Neuronal stem cell (in vitro differentiated cells): ENCODE measurements at regions not wholly inside any gene's neighbourhood (a gene's known extent, or its start where the extent isn't known, plus 50 kb on each side); places are given as distances from the start of the nearest gene placed in this dataset.

Source experiments
- DNase-seq: peaks from one replicate; pipeline ENCODE4 v3.0.0-alpha.2; 2013; ENCODE audit warnings: low spot score
- H2AFZ ChIP-seq: one replicate; pipeline ENCODE4 v1.6.1; 2013; ENCODE audit warnings: mild to moderate bottlenecking, low read length, inconsistent platforms
- H2AK5ac ChIP-seq: 2 replicates; pipeline ENCODE4 v1.6.1; 2013; ENCODE audit warnings: low read depth, mild to moderate bottlenecking, inconsistent platforms, low read length, moderate library complexity, mixed read lengths
- H2BK120ac ChIP-seq: 2 replicates; pipeline ENCODE4 v1.6.1; 2013; ENCODE audit warnings: low read depth, mild to moderate bottlenecking, inconsistent platforms, low read length, moderate library complexity, mixed read lengths
- H2BK12ac ChIP-seq: one replicate; pipeline ENCODE4 v1.6.1; 2013; ENCODE audit warnings: low read length, inconsistent platforms
- H2BK15ac ChIP-seq: 2 replicates; pipeline ENCODE4 v1.6.1; 2013; ENCODE audit warnings: mild to moderate bottlenecking, low read length, inconsistent platforms, mixed read lengths
- H2BK5ac ChIP-seq: one replicate; pipeline ENCODE4 v1.6.1; 2013; ENCODE audit warnings: inconsistent platforms, mild to moderate bottlenecking, low read length, moderate library complexity
- H3K14ac ChIP-seq: one replicate; pipeline ENCODE4 v1.6.1; 2013; ENCODE audit warnings: low read length, inconsistent platforms
- H3K18ac ChIP-seq: 2 replicates; pipeline ENCODE4 v1.6.1; 2013; ENCODE audit warnings: low read length, inconsistent platforms
- H3K23ac ChIP-seq: 2 replicates; pipeline ENCODE4 v1.6.1; 2013; ENCODE audit warnings: low read depth, mild to moderate bottlenecking, mixed read lengths, low read length, inconsistent platforms; ENCODE audit not compliant: poor library complexity
- H3K27ac ChIP-seq: replicated peaks from 3 replicates; pipeline ENCODE4 v1.5.1; 2013; ENCODE audit warnings: low read length, inconsistent platforms
- H3K27me3 ChIP-seq, 3 experiments: 2 replicates each; pipeline ENCODE4 v1.6.1; 2013; ENCODE audit warnings: low read length in 3 of 3, mild to moderate bottlenecking in 2 of 3, inconsistent platforms in 1 of 3, low read depth in 1 of 3, mixed read lengths in 1 of 3, moderate library complexity in 1 of 3; ENCODE audit not compliant: control insufficient read depth in 3 of 3, insufficient read depth in 3 of 3
- H3K36me3 ChIP-seq, 2 donors: replicated peaks in 1 of 2; 2 replicates each; pipeline ENCODE4 v1.6.1; 2013; ENCODE audit warnings: low read length in 2 of 2; ENCODE audit not compliant: control insufficient read depth in 2 of 2, insufficient read depth in 2 of 2
- H3K4ac ChIP-seq: 2 replicates; pipeline ENCODE4 v1.6.1; 2013; ENCODE audit warnings: inconsistent platforms, mild to moderate bottlenecking, low read length, moderate library complexity
- H3K4me1 ChIP-seq, 2 donors: 1 replicate in 1 of 2; 2 replicates in 1 of 2; pipeline ENCODE4 v1.6.1; 2013; ENCODE audit warnings: low read length in 2 of 2, low read depth in 1 of 2; ENCODE audit not compliant: control insufficient read depth in 2 of 2, insufficient read depth in 1 of 2
- H3K4me2 ChIP-seq: one replicate; pipeline ENCODE4 v1.6.1; 2013; ENCODE audit warnings: mild to moderate bottlenecking, low read length, inconsistent platforms; ENCODE audit not compliant: insufficient read depth, poor library complexity, severe bottlenecking
- H3K4me3 ChIP-seq, 2 donors: 2 replicates each; pipeline ENCODE4 v1.5.1; 2013; ENCODE audit warnings: low read length in 2 of 2, mild to moderate bottlenecking in 2 of 2, inconsistent platforms in 1 of 2, moderate library complexity in 1 of 2
- H3K79me1 ChIP-seq: one replicate; pipeline ENCODE4 v1.6.1; 2013; ENCODE audit warnings: low read depth, mild to moderate bottlenecking, inconsistent platforms, low read length, moderate library complexity
- H3K9ac ChIP-seq: one replicate; pipeline ENCODE4 v1.6.1; 2013; ENCODE audit warnings: mild to moderate bottlenecking, low read depth, low read length, inconsistent platforms; ENCODE audit not compliant: poor library complexity
- H3K9me3 ChIP-seq, 2 donors: replicated peaks in 1 of 2; 2 replicates each; pipeline versions ENCODE3 to v1.6.1; 2013; ENCODE audit warnings: low read length in 2 of 2, mild to moderate bottlenecking in 2 of 2, inconsistent platforms in 1 of 2, low read depth in 1 of 2, mixed read lengths in 1 of 2, moderate library complexity in 1 of 2; ENCODE audit not compliant: control insufficient read depth in 2 of 2, insufficient read depth in 1 of 2
- H4K8ac ChIP-seq: one replicate; pipeline ENCODE4 v1.6.1; 2013; ENCODE audit warnings: low read depth, mild to moderate bottlenecking, inconsistent platforms, low read length, moderate library complexity
- H4K91ac ChIP-seq: one replicate; pipeline ENCODE4 v1.6.1; 2013; ENCODE audit warnings: low read length, low read depth, mild to moderate bottlenecking, inconsistent platforms; ENCODE audit not compliant: poor library complexity
- WGBS, 2 donors: extraction: QIAGEN DNeasy Blood & Tissue Kit; methylation state at CpG; one replicate each; pipeline ENCODE4 v1.1.7; 2013; ENCODE audit warnings: missing lambda C conversion rate in 2 of 2, mixed read lengths in 1 of 2; ENCODE audit not compliant: insufficient read length in 2 of 2, insufficient replicate concordance in 1 of 2; ENCODE audit errors: extremely low coverage in 2 of 2; 5-methylcytosine and 5-hydroxymethylcytosine counted together

GRCh38 chr1:43039228-43040055 lies 80.8 kb upstream of the SLC2A1 start:
- Histone ChIP-seq H3K27ac (no peak overlapping the region), H3K9me3 (no peaks in the 10 kb centered on the region), H2AFZ (peak overlapping the region; percentile 61), H2AK5ac (peak overlapping the region; percentile 58), H2BK15ac (peak overlapping the region; percentile 25), H2BK5ac (no peak overlapping the region), H4K91ac (no peak overlapping the region), H4K8ac (no peak overlapping the region), H3K18ac (peak overlapping the region; percentile 87), H3K36me3 (no peaks in the 10 kb centered on the region), H2BK12ac (peak overlapping the region; percentile 8), H3K9ac (peak overlapping the region; percentile 5), H2BK120ac (no peak overlapping the region), H3K23ac (no peak overlapping the region), H3K4me2 (no peak overlapping the region), H3K27me3 (no peaks in the 10 kb centered on the region), H3K4me1 (peaks cover 13 to 23% of the 10 kb centered on the region in 2 donors), H3K4ac (no peak overlapping the region), H3K4me3 (no peak overlapping the region), H3K14ac (no peak overlapping the region), H3K79me1 (no peaks in the 10 kb centered on the region)
- no CpG with 5 or more reads among the region's 14 CpGs for WGBS, 2 donors
- no peak for DNase-seq

DNA sequence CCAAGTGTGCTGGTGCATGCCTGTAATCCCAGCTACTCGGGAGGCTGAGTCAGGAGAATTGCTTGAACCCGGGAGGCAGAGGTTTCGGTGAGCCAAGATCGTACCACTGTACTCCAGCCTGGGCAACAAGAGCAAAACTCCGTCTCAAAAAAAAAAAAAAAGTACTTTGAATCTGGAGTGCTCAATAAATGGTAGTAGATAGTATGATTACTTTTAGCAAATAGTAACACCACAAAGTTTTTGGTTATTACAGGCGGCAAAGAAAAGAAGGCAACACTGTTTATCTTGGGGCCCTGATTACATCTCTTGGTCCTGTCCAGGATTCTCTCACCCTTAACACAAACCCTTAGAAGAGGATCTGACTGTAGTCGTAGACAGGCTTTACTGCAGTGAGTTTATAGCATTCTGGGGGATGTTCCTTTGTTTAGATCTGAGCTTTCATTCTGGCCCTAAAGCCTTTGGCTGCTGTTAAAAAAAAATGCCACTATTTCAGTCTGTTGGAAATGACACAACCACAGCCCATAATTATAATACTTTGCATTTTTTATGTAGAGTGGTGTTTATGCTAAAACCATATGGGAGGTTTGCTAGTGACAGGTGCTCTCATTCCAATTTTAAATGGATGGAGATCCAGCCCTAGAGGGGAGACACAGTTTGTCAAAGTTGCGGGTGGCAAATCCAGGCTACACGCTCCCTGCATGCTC lies 79.7 kb upstream of the SLC2A1 start:
- Histone ChIP-seq H2AFZ (peak overlapping the region; percentile 20), H2BK120ac (no peak overlapping the region), H3K23ac (no peak overlapping the region), H3K18ac (no peak overlapping the region), H3K27me3 (no peaks in the 10 kb centered on the region), H3K4ac (no peak overlapping the region), H3K14ac (no peak overlapping the region), H2BK12ac (no peak overlapping the region), H3K4me3 (no peak overlapping the region), H2BK5ac (no peak overlapping the region), H3K4me2 (no peak overlapping the region), H2AK5ac (no peak overlapping the region), H3K4me1 (peaks cover 13 to 23% of the 10 kb centered on the region in 2 donors), H3K9ac (no peak overlapping the region), H2BK15ac (no peak overlapping the region), H3K36me3 (no peaks in the 10 kb centered on the region), H4K91ac (no peak overlapping the region), H3K9me3 (no peaks in the 10 kb centered on the region), H3K27ac (no peak overlapping the region), H4K8ac (no peak overlapping the region), H3K79me1 (no peaks in the 10 kb centered on the region)
- no peak for DNase-seq
- WGBS, 2 donors, result no CpG with 5 or more reads among the region's 9 CpGs

GRCh38 chr1:43037466-43037865 lies 78.8 kb upstream of the SLC2A1 start:
- no peaks in the 10 kb centered on the region for H3K79me1 ChIP-seq
- no peak overlapping the region for H3K14ac ChIP-seq
- peak overlapping the region; percentile 75 for H2BK12ac ChIP-seq
- H3K23ac ChIP-seq, result peak overlapping the region; percentile 69
- no peak overlapping the region for H3K4me3 ChIP-seq
- H3K27ac ChIP-seq, result no peak overlapping the region
- H3K4ac ChIP-seq, result no peak overlapping the region
- peak overlapping the region; percentile 79 for H4K91ac ChIP-seq
- peak overlapping the region; percentile 89 for H3K18ac ChIP-seq
- WGBS, 2 donors, result no CpG with 5 or more reads among the region's 6 CpGs
- H4K8ac ChIP-seq, result no peak overlapping the region
- no peak overlapping the region for H3K4me2 ChIP-seq
- peak overlapping the region; percentile 49 for H2AK5ac ChIP-seq
- DNase-seq, result no peak
- H3K9me3 ChIP-seq, result no peaks in the 10 kb centered on the region
- no peaks in the 10 kb centered on the region for H3K36me3 ChIP-seq
- no peak overlapping the region for H2BK15ac ChIP-seq
- peaks cover 13 to 21% of the 10 kb centered on the region in 2 donors for H3K4me1 ChIP-seq
- H3K9ac ChIP-seq, result no peak overlapping the region
- no peak overlapping the region for H2AFZ ChIP-seq
- no peak overlapping the region for H2BK5ac ChIP-seq
- no peak overlapping the region for H2BK120ac ChIP-seq
- no peaks in the 10 kb centered on the region for H3K27me3 ChIP-seq

DNA sequence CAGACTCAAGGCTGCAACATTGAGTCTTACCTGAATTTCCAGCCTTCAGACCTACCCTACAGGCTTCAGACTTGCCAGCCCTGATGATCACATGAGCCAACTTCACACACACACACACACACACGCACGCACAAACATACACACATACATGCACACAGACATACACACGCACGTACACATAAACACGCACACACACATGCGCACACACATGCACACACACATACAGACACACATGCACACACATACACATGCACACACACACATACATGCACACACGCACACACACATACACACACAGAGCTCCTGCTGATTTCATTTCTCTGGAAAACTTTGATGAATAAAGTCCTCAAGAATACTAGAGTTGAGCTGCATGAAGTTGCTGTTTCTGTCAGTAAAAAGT lies 78.3 kb upstream of the SLC2A1 start:
- no peak overlapping the region for H3K23ac ChIP-seq
- no peak overlapping the region for H3K9ac ChIP-seq
- 100% methylated on average over 2 of the region's 7 CpGs; no CpG with 5 or more reads in 1 of the 2 donors for WGBS, 2 donors
- DNase-seq, result no peak
- H3K27me3 ChIP-seq, result no peaks in the 10 kb centered on the region
- H3K36me3 ChIP-seq, result no peaks in the 10 kb centered on the region
- H4K91ac ChIP-seq, result no peak overlapping the region
- H3K4me2 ChIP-seq, result no peak overlapping the region
- H3K79me1 ChIP-seq, result no peaks in the 10 kb centered on the region
- no peak overlapping the region for H2AK5ac ChIP-seq
- H2BK15ac ChIP-seq, result no peak overlapping the region
- no peak overlapping the region for H3K4me3 ChIP-seq
- H3K18ac ChIP-seq, result peak overlapping the region; percentile 8
- H2AFZ ChIP-seq, result peak overlapping the region; percentile 87
- no peak overlapping the region for H2BK120ac ChIP-seq
- H2BK5ac ChIP-seq, result no peak overlapping the region
- H3K4ac ChIP-seq, result no peak overlapping the region
- no peak overlapping the region for H3K27ac ChIP-seq
- H4K8ac ChIP-seq, result no peak overlapping the region
- H3K4me1 ChIP-seq, result peaks cover 13 to 21% of the 10 kb centered on the region in 2 donors
- no peak overlapping the region for H3K14ac ChIP-seq
- H2BK12ac ChIP-seq, result peak overlapping the region; percentile 35
- H3K9me3 ChIP-seq, result no peaks in the 10 kb centered on the region
